ENCODE measurements at regions not wholly inside any gene's neighbourhood (a gene's known extent, or its start where the extent isn't known, plus 50 kb on each side); places are given as distances from the start of the nearest gene placed in this dataset.

DNA sequence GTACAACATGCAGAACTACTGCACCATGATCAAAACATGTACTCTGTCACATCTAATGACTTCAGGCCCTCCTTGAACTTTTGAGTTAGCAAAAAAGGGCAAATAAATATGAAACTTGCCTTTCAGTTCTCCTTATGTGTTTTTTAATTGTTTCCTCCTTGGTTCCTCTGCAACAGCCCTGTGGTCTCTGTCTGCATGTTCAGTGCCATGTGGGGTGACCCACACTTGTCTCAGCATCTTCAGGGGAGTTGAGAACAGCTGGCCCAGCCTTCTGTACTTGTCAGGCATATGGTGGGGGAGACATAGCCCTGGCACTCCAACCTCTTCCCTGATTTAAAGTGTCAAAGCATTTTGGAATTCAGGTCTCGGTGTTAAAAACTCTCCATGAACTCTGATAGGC lies 188.0 kb upstream of the PGRMC2 start:
- peak in 1 of 2 experiments; percentile 36 for DNase-seq

DNA sequence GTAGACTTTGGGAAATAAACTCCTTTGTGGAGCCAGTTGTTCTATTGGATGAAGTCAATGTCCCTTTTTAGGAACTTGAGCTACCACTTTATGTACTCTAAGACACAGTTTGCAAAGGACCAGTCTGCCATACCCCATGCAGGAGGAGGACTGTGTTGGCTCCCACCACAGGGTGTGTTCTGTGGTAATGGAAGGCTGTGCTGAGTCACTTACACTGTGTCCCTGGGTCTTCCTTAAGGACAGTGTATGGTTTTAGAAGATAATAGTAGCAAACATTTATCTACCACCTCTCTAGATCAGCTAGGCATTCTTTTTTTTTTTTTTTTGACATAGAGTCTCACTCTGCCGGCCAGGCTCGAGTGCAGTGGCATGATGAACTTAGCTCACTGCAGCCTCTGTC lies 184.0 kb upstream of the PGRMC2 start:
- no peak for DNase-seq

DNA sequence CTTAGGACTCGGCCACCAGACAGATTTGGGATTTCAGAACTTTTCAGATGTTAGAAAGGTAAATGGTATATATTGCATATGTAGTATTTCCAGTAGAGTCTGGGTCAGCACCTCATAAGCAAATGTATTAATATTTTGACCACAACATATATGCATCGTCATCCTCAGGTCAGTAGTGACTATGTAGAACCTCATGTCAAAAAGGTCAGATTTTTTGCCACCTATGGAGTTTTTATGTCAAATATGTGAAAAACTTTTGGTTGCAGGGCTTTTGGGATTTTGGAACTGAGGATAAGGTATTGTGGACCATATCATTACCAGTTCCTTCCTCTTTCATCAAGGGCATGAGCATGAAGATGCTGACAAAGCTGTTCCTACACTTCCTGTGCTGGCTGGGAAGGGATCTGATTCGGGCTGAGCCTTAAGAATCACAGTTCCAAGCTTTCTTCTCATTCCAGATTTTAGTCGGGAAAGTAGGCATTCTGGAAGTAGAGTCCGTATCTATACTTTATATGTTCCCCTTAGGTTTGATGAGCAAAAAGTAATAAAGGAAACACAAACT lies 183.0 kb upstream of the PGRMC2 start:
- no peak for DNase-seq

DNA sequence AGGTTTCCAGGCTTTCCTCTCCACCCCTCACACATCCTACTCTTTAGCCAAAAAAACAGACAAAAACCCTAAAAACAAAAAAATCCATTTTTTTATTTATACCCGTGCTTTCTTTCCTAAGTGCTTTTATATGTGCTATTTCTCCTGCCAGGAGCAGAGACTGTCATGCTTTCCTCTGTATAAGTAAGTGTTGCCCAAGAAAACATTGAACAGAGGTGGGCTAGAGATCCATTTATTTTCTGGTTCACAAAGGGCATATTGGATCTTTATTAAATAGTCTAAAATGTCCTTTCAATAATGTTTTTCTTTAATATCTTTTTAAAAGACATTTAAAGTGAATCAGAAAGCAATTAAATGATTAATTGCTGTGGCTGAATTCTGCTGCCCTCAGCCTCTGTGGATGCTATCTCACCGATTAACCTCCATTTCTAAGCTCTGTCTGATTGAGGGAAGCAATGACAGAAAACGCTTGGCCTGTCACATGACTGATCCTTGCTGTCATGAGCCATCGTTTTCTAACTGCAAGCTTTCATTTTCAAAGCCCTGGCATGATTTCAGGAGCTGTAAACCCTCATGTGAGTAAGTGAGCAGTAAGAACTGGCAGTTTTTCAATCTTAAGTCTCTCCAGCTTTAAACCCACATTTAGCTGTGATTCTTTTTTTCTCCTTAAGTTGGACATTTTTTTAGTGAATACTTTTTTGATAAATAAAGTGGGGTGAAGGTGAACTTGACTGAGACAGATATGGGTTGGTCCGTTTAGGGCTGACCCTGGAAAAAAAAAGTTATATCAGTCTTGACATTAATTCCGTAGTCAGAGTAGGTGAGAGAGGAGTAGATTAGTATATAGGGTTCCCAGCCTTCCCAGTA lies 180.7 kb upstream of the PGRMC2 start:
- no peak for DNase-seq

DNA sequence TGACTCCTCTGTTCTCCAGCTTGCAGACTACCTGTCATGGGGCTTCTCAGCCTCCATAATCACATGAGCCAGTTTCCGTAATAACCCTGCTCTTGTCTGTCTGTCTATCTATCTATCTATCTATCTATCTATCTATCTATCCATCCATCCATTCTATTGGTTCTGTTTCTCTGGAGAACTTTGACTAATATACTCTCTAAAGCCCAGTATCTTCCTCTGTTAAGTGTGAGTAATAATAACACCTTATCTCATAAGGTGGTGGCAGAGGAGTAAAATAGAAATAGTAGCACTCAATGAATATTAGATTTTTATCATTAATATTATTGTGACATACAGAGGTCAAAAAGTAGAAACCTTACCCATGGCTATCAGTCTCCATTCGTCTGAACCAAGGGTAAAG lies 177.9 kb upstream of the PGRMC2 start:
- no peak for DNase-seq

DNA sequence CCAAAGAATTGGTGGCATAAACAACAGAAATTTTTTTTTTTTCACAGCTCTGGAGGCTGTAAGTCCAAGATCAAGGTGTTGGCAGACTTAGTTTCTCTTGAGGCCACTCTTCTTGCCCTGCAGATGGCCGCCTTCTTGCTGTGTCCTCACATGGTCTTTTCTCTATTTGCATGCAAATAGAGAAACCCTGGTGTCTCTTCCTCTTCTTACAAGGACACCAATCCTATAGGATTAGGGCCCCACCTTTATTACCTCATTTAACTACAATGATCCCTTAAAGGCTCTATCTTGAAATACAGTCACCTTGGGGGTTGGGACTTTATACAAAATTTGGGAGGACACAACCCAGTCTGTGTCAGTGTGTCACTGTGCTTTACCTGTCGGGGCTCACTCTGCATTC lies 175.4 kb upstream of the PGRMC2 start:
- no peak for DNase-seq

DNA sequence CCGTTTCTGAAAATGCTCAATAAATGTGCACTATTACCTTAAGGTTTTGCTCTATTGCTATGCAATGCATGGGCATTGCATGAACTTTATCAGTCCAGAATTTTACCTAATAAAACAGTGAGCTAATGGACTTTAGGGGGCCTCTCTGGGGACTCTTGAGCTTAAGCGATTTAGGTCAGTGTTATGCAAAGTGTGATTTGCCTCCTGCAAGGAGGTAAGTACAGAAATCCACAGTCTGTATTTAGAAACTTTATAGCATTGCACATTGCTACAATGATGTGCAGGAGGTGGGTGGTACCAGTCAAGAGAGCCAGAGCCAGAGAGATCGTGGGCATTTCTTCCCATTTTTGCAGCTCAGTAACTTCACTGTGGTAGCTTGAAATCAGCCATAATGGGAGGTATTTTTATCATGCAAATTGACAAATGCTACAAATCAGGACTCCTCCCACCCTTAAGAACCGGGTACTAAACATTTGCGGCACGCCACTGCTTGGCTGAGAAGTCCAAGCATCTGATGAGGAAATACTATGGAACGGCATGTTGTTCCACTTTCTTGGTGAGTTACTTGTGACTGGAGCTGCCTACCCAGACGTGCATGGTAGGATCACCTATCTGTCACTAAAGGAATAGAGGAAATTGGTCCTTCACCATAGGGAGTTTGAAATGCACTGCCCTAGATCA lies 174.6 kb upstream of the PGRMC2 start:
- DNase-seq, result peak in 1 of 2 experiments; percentile 2

DNA sequence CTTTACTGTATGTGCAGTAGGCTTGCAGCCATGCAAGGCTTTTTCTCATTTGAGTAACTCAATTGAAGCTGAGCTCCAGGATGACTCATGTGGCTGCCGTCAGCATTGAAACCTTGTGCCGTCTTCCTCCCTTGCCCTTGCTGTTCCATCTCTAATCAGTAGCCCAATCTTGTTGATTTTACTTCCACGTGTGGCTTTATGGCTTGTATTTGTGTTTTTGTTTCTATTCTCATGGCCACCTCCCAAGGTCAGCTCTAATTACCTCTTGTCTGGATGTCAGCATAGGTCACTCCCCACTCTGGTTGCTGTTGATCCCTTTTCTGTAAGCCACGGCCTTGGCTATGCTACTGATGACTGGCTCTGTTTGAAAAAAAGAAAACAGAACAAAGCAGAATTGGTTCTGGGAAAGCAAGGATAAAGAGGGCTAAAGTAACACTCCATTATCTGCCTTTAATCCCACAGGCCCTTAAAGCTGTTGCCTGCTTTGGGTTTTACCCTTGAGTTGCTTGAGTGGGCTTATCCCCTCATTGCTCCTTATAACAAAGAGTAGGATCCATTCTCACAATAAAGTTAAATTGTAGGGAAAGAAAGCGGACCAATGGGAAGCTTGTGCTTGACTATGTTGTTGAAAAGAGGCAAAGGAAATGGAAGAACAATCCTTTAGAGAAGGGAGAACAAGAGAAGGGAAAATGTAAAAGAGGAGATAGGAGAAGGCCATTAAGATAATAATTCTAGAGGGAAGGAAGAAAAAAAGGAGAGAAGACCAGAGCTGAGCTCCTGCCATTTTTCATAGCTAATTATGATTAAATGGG lies 173.9 kb upstream of the PGRMC2 start:
- DNase-seq, result peak in 1 of 2 experiments; percentile 65

DNA sequence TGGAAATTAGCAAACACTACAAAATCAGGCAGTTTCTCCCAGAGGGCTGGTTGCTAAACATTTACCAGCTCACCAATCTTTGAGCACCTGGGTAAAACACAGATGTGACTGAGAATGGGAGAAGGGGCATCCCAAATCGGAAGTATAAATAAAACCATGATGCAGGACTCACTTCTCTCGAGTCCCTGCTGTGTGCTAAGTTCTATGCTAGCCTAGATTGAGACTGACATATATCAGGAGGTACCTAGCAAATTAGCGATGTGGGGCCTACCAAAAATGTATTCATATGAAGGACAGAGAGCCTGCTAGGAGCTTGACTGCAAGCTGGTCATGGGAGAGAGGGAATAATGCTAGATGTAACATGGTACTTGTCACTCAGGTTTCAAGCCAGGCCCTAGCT lies 171.9 kb upstream of the PGRMC2 start:
- no peak for DNase-seq

DNA sequence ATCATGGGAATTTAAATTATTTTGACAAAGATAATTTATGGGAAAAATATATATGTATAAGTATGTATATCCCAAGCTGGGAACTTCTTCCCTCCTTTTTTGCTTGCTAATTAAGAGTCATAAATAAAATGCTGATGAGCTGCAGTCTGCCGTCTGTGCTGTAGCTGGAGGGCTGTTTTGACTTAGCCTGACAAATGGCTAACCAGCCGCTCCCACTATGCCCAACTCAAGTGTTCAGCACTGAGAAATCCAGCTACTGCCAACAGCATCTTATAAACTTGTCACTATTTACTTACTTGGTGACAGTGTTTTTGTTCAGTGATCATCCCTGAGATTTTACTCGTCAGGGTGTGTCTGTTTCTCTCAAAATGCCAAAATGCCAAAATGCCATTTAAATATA lies 171.2 kb upstream of the PGRMC2 start:
- DNase-seq, result no peak

DNA sequence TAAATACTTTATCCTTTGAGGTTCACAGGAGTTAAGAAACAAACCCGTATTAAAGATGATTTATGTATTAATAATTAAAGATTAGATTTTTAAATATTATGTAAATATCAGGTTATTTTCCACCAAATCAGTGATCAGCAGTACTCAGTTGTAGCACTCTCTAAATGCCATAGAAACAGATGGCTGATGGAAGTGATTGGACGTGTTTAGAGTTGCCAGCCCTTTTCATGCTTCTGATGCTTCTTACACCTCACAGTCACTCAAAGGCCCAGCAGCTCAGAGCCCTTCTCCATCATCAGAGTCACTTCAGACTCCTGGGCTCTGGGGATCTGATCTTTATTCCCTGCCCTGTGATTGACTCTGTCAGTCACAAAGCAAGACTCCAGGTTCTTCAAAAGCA lies 170.1 kb upstream of the PGRMC2 start:
- no peak for DNase-seq

DNA sequence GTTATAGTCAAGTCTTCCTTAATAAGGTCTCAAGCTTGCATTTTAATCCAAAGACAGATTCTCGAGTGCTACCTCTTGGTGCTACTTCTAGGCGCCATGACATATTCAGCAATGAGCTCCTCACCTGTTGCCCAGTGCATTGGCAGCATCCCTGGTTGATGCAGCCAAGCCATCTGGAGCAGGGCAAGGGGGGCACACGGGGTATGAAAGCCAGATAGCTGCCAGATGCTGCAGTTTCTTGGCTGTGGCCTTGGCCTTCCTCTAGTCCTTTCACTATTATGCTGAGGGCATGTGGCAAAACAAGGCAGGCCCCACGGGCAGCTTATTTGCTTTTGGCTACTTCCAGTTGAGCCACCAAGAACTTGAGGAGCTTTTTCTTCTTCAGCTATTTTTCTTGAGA lies 168.6 kb upstream of the PGRMC2 start:
- peak; percentile 65 to 78 for DNase-seq

DNA sequence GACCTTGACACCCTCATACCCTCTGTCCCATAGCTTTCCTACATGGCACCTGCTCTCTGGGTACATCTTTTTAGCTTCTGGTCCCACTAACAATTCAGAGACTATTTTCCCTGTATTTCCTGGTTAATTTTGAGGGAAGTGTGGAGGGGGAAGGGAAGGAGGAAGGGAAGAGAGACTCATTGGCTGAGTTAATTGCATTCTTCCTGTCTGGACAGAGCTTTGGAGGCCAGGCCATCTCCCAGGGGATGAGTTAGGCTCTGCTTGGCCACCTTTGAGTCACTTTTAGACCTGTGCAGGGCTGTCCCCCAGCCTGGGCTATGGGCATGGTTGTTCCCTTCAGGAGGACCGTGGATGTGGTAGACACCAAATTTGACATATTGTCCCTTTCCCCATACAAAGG lies 167.9 kb upstream of the PGRMC2 start:
- no peak for DNase-seq

DNA sequence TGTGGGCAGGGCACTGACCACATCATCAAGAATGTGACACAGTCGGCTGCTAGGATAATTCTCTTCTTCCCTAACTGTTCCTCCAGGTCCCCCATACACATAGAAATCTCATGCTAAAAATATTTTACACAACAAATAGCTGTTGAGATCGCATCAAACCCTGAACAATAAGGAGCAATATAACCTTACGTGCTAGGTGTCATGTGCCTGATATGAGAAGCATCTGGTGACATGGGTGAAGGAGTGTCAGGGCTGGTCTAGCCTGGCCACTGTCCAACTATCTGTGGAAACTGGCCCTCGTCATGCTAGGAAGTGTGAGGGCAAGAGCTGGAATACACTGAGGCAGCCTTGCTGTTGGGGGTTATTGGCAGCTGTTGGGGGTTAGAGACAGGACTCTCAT lies 167.3 kb upstream of the PGRMC2 start:
- no peak for DNase-seq

DNA sequence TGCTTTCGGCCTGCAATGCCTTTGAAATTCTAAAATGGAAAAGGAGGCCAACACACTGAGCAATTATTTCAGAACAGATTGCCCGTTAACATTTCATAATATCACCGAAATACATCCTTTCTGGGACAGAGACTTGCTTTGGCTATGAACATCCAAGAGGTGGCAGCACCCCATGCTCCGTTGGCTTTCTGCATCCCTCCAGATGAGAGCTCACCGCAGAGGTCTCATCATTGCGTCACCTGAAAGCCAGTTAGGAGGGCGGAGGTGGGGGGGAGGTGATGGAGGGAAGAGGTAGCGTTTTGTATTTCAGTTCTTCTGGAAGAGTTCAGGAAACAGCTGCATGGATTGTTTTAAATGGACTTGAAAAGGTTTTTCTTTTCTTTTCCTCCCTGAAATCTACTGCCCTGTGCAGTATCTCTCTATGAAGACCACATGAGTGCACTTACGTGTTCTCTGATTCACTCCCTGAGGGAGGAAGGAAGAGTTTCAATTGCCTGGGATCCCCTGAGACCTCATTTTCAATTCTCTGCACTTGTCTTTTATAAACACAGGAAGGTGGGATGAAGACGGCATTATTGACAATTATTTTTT lies 166.8 kb upstream of the PGRMC2 start:
- DNase-seq, result peak; percentile 75 to 77

DNA sequence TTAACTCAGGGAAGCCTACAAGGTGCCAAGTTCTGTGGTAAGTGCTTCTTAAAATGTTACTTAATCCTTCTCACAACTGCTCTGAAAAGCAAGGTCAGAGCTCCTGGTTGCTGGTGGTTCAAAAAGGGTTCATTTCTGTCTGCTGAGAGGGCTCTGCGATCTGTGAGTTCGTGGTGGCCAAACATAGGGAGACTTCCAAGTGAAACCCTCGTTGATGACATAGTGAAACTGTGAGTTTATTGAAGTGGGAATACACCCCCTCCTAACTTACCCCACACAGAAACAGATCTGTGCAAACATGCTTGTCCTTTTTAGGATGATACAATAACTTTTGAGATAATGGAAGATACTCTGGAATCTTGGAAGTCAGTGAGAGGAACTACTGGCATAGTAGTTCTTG lies 164.8 kb upstream of the PGRMC2 start:
- no peak for DNase-seq

DNA sequence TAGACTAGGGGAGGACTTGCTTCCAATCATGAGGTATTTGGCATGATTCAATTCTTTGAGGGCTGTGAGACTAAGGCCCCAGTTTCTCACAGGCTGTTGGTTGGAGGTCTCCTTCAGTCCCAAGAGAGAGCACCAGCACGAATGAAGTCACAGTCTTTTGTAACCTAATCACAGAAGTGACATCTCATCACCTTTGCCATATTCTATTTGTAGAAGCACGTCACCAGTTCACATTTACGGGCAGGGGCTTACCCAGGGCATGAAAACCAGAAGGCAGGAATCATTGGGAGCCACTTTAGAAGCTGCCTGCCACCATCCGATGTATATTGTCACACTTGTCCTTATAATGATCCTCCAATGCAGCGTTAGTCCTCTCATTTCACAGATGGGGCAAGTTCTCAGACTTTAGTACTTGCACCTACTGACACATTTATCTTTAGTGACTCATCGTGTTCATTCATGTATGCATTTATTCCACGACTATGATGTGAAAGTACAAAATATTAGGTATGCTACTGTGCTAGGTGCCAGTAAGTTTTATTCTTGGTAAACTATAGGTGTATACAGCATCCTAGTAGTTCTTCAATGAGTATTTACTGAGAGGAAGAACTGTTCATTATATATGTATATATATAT lies 163.8 kb upstream of the PGRMC2 start:
- no peak for DNase-seq

DNA sequence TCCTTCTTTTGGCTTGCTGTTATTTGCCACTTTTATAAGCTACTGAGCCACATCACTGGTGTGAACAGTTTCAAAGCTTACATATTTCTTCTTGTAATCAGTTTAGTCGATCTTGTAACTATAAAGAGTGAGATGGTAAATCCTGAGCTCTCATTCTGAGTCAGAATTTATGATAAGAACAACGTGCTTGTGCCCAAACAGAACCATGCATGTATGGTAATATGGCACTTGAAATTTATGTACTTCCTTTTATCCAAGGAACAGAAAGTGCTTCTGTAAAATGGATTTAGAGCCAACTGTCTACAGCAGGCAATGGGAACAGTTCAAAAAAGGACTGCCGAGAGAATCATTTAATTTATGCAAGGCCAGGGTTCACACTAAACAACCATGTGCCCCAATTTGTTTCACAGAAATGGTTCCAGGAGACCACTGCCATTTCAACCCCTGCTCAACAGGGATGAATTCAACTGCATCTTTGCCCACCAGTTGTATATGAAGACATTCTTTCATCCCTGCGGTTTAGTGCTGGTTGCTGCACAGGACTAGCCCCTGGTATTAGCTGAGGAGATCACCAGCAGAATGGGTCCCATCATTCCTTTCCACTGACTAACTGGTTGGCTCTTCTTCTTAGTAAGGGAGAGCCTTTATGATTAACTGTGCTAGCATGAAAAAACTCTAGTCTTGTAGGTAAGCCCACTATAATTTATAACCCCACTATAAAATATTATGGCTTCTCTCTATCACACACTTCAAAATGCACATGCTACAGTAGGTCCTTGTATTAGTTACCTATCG lies 162.9 kb upstream of the PGRMC2 start:
- DNase-seq, result no peak

DNA sequence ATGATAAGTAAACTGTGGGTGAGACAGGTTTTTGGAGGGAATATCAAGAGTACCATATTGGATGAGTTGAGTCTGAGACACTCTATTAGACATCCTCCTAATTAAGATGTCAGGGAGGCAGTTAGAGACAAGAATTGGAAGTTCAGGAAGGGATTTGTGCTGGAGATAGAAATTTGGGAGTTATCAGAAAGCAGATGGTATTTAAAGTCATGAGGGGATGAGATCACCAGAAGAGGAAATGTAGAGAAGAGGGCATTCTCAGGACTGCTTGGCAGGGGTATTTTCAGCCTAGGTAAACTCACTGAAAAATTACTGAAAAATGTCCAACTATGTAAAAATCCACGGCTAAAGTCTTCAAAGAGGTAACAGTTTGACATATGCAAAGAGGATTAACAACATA lies 161.6 kb upstream of the PGRMC2 start:
- no peak for DNase-seq

DNA sequence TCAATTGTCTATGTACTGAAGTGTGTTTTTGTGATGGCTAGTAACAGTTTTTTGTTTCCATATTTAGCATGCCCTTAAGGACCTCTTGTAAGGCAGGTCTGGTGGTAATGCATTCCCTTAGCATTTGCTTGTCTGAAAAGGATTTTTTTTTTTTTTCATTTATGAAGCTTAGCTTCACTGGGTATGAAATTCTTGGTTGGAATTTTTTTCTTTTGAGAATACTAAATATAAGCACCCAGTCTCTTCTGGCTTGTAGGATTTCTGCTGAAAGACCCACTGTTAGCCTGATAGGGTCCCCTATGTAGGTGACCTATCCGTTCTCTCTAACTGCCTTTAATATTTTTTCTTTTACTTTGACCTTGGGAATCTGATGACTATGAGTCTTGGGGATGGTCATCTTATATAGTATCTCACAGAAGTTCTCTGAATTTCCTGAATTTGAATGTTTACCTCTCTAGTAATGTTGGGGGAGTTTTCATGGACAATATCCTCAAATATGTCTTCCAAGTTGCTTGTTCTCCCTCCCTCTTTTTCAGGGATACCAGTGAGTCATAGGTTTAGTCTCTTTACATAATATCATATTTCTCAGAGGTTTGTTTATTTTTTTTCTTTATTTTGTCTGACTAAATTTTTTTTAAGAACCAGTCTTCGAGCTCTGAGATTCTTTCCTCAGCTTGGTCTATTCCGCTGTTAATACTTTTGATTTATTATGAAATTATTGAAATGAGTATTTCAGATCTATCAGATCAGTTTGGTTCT lies 157.1 kb upstream of the PGRMC2 start:
- DNase-seq, result no peak

DNA sequence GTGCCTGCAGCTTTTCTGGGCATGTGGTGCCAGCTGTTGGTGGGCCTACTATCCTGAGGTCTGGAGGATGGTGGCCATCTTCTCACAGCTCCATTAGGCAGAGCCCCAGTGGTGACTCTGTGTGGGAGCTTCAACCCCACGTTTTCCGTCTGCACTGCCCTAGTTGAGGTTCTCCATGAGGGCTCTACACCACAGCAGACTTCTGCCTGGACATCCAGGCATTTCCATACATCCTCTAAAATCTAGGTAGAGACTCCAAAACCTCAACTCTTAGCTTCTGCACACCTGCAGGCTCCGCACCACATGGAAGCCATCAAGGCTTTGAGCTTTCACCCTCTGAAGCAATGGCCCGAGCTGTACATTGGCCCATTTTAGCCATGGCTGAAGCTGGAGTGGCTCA lies 153.3 kb upstream of the PGRMC2 start:
- no peak for DNase-seq

Data from NCI-H524 (cell line).